K562 (cell line): ENCODE measurements at regions not wholly inside any gene's neighbourhood (a gene's known extent, or its start where the extent isn't known, plus 50 kb on each side); places are given as distances from the start of the nearest gene placed in this dataset.

Source experiments
- KDM1A ChIP-seq, 2 experiments: fragments of 450-650 bp; IDR thresholded peaks; 2 replicates each; pipeline ENCODE4 v1.6.1; 2016; ENCODE audit warnings: mild to moderate bottlenecking in 2 of 2
- SETDB1 ChIP-seq: IDR thresholded peaks from one replicate; pipeline ENCODE4 v1.6.1; 2012; ENCODE audit warnings: low read length, control low read depth, inconsistent platforms
- ZNF140 ChIP-seq: fragments of 250-450 bp; sonication (Bioruptor Pico); IDR thresholded peaks from 2 replicates; pipeline ENCODE4 v1.8.0; 2021; ENCODE audit warnings: moderate library complexity, mild to moderate bottlenecking, inconsistent platforms
- TF ChIP-seq, protein P1 (sequence below): sonication (generic); formaldehyde crosslinking; IDR thresholded peaks from 2 replicates; pipeline ENCODE4 v1.8.1; 2022; ENCODE audit warnings: missing genetic modification reagents
- TF ChIP-seq, protein P2 (sequence below): sonication (generic); formaldehyde crosslinking; IDR thresholded peaks from 2 replicates; pipeline ENCODE4 v1.8.0; 2022; ENCODE audit warnings: missing genetic modification reagents, mild to moderate bottlenecking, borderline replicate concordance

DNA sequence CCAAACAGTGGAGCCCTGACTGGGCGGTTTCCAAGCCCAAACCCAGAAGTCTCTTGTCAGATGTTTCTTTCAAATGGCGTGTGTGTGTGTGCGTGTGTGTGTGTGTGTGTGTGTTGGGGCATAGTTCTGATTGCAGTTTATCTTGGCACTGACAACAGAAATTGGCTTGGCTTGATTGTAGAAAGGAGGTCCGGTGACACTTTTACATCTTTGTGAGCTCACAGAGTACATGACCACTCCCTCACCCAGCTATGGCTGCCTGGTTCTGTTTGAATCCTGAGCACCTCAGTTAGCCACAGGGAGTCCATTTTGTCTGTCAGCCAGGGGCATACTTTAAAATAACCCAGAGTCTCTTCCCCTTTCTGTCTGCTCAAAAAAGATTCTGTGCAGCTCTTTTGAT, 276.3 kb downstream of the CD83 start:
- no peak for TF ChIP-seq KDM1A (IDR thresholded peaks at IDR 0.05)
- TF ChIP-seq, protein P1, sequence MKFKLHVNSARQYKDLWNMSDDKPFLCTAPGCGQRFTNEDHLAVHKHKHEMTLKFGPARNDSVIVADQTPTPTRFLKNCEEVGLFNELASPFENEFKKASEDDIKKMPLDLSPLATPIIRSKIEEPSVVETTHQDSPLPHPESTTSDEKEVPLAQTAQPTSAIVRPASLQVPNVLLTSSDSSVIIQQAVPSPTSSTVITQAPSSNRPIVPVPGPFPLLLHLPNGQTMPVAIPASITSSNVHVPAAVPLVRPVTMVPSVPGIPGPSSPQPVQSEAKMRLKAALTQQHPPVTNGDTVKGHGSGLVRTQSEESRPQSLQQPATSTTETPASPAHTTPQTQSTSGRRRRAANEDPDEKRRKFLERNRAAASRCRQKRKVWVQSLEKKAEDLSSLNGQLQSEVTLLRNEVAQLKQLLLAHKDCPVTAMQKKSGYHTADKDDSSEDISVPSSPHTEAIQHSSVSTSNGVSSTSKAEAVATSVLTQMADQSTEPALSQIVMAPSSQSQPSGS (CRISPR knock-in tag) = no peak
- no peak for TF ChIP-seq SETDB1
- TF ChIP-seq, protein P2, sequence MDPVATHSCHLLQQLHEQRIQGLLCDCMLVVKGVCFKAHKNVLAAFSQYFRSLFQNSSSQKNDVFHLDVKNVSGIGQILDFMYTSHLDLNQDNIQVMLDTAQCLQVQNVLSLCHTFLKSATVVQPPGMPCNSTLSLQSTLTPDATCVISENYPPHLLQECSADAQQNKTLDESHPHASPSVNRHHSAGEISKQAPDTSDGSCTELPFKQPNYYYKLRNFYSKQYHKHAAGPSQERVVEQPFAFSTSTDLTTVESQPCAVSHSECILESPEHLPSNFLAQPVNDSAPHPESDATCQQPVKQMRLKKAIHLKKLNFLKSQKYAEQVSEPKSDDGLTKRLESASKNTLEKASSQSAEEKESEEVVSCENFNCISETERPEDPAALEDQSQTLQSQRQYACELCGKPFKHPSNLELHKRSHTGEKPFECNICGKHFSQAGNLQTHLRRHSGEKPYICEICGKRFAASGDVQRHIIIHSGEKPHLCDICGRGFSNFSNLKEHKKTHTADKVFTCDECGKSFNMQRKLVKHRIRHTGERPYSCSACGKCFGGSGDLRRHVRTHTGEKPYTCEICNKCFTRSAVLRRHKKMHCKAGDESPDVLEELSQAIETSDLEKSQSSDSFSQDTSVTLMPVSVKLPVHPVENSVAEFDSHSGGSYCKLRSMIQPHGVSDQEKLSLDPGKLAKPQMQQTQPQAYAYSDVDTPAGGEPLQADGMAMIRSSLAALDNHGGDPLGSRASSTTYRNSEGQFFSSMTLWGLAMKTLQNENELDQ (CRISPR knock-in tag) = no peak
- no peak for TF ChIP-seq ZNF140 (CRISPR knock-in tag)
